Posterior cingulate gyrus (tissue), 11 donors: ENCODE measurements at regions not wholly inside any gene's neighbourhood (a gene's known extent, or its start where the extent isn't known, plus 50 kb on each side); places are given as distances from the start of the nearest gene placed in this dataset.

Source experiments
- DNase-seq, 10 donors: peaks; one replicate each; pipeline versions ENCODE4 v3.0.0 to v3.0.0-alpha.2; 2020 to 2021; ENCODE audit warnings: mixed read lengths in 3 of 10
- intact Hi-C: fragments of 100-400 bp; cut with DNase I; formaldehyde crosslinking; loops from one replicate; pipeline ENCODE4 v1.15.1; 2023

- intact Hi-C loops = no loop called here
- DNase-seq = peak in 2 of 10 donors; percentile 51 to 69
These were observed 190.6 kb downstream of the MZT1 start for GRCh38 chr13:72536714-72537394.

GRCh38 chr13:72534951-72535640, 192.3 kb downstream of the MZT1 start:
- intact Hi-C loops = no loop called here

GRCh38 chr13:72530471-72530870, 197.0 kb downstream of the MZT1 start:
- intact Hi-C loops = no loop called here
- DNase-seq = no peak

More at GRCh38 chr13:72534951-72535640, 192.3 kb downstream of the MZT1 start:
- no peak for DNase-seq

GRCh38 chr13:72527333-72527732, 200.1 kb downstream of the MZT1 start:
- no peak for DNase-seq
- intact Hi-C loops = no loop called here

GRCh38 chr13:72523593-72523992, 203.8 kb downstream of the MZT1 start:
- no peak for DNase-seq
- intact Hi-C loops = no loop called here

GRCh38 chr13:72523049-72523448, 204.4 kb downstream of the MZT1 start:
- no peak for DNase-seq
- intact Hi-C loops = no loop called here

- intact Hi-C loops = no loop called here
- DNase-seq = peak in 1 of 10 donors; percentile 78
These were observed 205.3 kb downstream of the MZT1 start for GRCh38 chr13:72521940-72522661.

GRCh38 chr13:72514146-72514545, 213.3 kb downstream of the MZT1 start:
- intact Hi-C loops = no loop called here
- DNase-seq = no peak

GRCh38 chr13:72508392-72508791, 219.0 kb downstream of the MZT1 start:
- intact Hi-C loops = no loop called here
- no peak for DNase-seq

- DNase-seq = no peak
- intact Hi-C loops = no loop called here
These were observed 219.8 kb downstream of the MZT1 start for GRCh38 chr13:72507416-72508199.

- intact Hi-C loops = no loop called here
- DNase-seq = no peak
These were observed 220.7 kb downstream of the MZT1 start for GRCh38 chr13:72506706-72507105.

- DNase-seq = no peak
- intact Hi-C loops = no loop called here
These were observed 222.1 kb downstream of the MZT1 start for GRCh38 chr13:72505376-72505775.

- intact Hi-C loops = no loop called here
- peak in 1 of 10 donors; percentile 57 for DNase-seq
These were observed 223.1 kb downstream of the MZT1 start for GRCh38 chr13:72504131-72504841.

- no peak for DNase-seq
- intact Hi-C loops = no loop called here
These were observed 226.6 kb downstream of the MZT1 start for GRCh38 chr13:72500851-72501250.

GRCh38 chr13:72495681-72496080, 231.7 kb downstream of the MZT1 start:
- intact Hi-C loops = no loop called here
- no peak for DNase-seq

GRCh38 chr13:72489751-72490150, 237.7 kb downstream of the MZT1 start:
- intact Hi-C loops = no loop called here
- DNase-seq = no peak

GRCh38 chr13:72473321-72473720, 254.1 kb downstream of the MZT1 start:
- intact Hi-C loops = no loop called here
- DNase-seq = peak in 2 of 10 donors; percentile 47 to 60

- intact Hi-C loops = no loop called here
These were observed 257.5 kb downstream of the MZT1 start for GRCh38 chr13:72469906-72470305.

GRCh38 chr13:72463561-72463960, 263.9 kb downstream of the MZT1 start:
- DNase-seq = no peak
- intact Hi-C loops = no loop called here

More at GRCh38 chr13:72469906-72470305, 257.5 kb downstream of the MZT1 start:
- no peak for DNase-seq

GRCh38 chr13:72462726-72463125, 264.7 kb downstream of the MZT1 start:
- DNase-seq = no peak
- intact Hi-C loops = no loop called here
